Neuronal stem cell (in vitro differentiated cells): ENCODE measurements at regions not wholly inside any gene's neighbourhood (a gene's known extent, or its start where the extent isn't known, plus 50 kb on each side); places are given as distances from the start of the nearest gene placed in this dataset.

ENCODE experiments used
- DNase-seq: peaks from one replicate; pipeline ENCODE4 v3.0.0-alpha.2; 2013; ENCODE audit warnings: low spot score
- H2AFZ ChIP-seq: one replicate; pipeline ENCODE4 v1.6.1; 2013; ENCODE audit warnings: mild to moderate bottlenecking, low read length, inconsistent platforms
- H2AK5ac ChIP-seq: 2 replicates; pipeline ENCODE4 v1.6.1; 2013; ENCODE audit warnings: low read depth, mild to moderate bottlenecking, inconsistent platforms, low read length, moderate library complexity, mixed read lengths
- H2BK120ac ChIP-seq: 2 replicates; pipeline ENCODE4 v1.6.1; 2013; ENCODE audit warnings: low read depth, mild to moderate bottlenecking, inconsistent platforms, low read length, moderate library complexity, mixed read lengths
- H2BK12ac ChIP-seq: one replicate; pipeline ENCODE4 v1.6.1; 2013; ENCODE audit warnings: low read length, inconsistent platforms
- H2BK15ac ChIP-seq: 2 replicates; pipeline ENCODE4 v1.6.1; 2013; ENCODE audit warnings: mild to moderate bottlenecking, low read length, inconsistent platforms, mixed read lengths
- H2BK5ac ChIP-seq: one replicate; pipeline ENCODE4 v1.6.1; 2013; ENCODE audit warnings: inconsistent platforms, mild to moderate bottlenecking, low read length, moderate library complexity
- H3K14ac ChIP-seq: one replicate; pipeline ENCODE4 v1.6.1; 2013; ENCODE audit warnings: low read length, inconsistent platforms
- H3K18ac ChIP-seq: 2 replicates; pipeline ENCODE4 v1.6.1; 2013; ENCODE audit warnings: low read length, inconsistent platforms
- H3K23ac ChIP-seq: 2 replicates; pipeline ENCODE4 v1.6.1; 2013; ENCODE audit warnings: low read depth, mild to moderate bottlenecking, mixed read lengths, low read length, inconsistent platforms; ENCODE audit not compliant: poor library complexity
- H3K27ac ChIP-seq: replicated peaks from 3 replicates; pipeline ENCODE4 v1.5.1; 2013; ENCODE audit warnings: low read length, inconsistent platforms
- H3K27me3 ChIP-seq, 3 experiments: 2 replicates each; pipeline ENCODE4 v1.6.1; 2013; ENCODE audit warnings: low read length in 3 of 3, mild to moderate bottlenecking in 2 of 3, inconsistent platforms in 1 of 3, low read depth in 1 of 3, mixed read lengths in 1 of 3, moderate library complexity in 1 of 3; ENCODE audit not compliant: control insufficient read depth in 3 of 3, insufficient read depth in 3 of 3
- H3K36me3 ChIP-seq, 2 donors: replicated peaks in 1 of 2; 2 replicates each; pipeline ENCODE4 v1.6.1; 2013; ENCODE audit warnings: low read length in 2 of 2; ENCODE audit not compliant: control insufficient read depth in 2 of 2, insufficient read depth in 2 of 2
- H3K4ac ChIP-seq: 2 replicates; pipeline ENCODE4 v1.6.1; 2013; ENCODE audit warnings: inconsistent platforms, mild to moderate bottlenecking, low read length, moderate library complexity
- H3K4me1 ChIP-seq, 2 donors: 1 replicate in 1 of 2; 2 replicates in 1 of 2; pipeline ENCODE4 v1.6.1; 2013; ENCODE audit warnings: low read length in 2 of 2, low read depth in 1 of 2; ENCODE audit not compliant: control insufficient read depth in 2 of 2, insufficient read depth in 1 of 2
- H3K4me2 ChIP-seq: one replicate; pipeline ENCODE4 v1.6.1; 2013; ENCODE audit warnings: mild to moderate bottlenecking, low read length, inconsistent platforms; ENCODE audit not compliant: insufficient read depth, poor library complexity, severe bottlenecking
- H3K4me3 ChIP-seq, 2 donors: 2 replicates each; pipeline ENCODE4 v1.5.1; 2013; ENCODE audit warnings: low read length in 2 of 2, mild to moderate bottlenecking in 2 of 2, inconsistent platforms in 1 of 2, moderate library complexity in 1 of 2
- H3K79me1 ChIP-seq: one replicate; pipeline ENCODE4 v1.6.1; 2013; ENCODE audit warnings: low read depth, mild to moderate bottlenecking, inconsistent platforms, low read length, moderate library complexity
- H3K9ac ChIP-seq: one replicate; pipeline ENCODE4 v1.6.1; 2013; ENCODE audit warnings: mild to moderate bottlenecking, low read depth, low read length, inconsistent platforms; ENCODE audit not compliant: poor library complexity
- H3K9me3 ChIP-seq, 2 donors: replicated peaks in 1 of 2; 2 replicates each; pipeline versions ENCODE3 to v1.6.1; 2013; ENCODE audit warnings: low read length in 2 of 2, mild to moderate bottlenecking in 2 of 2, inconsistent platforms in 1 of 2, low read depth in 1 of 2, mixed read lengths in 1 of 2, moderate library complexity in 1 of 2; ENCODE audit not compliant: control insufficient read depth in 2 of 2, insufficient read depth in 1 of 2
- H4K8ac ChIP-seq: one replicate; pipeline ENCODE4 v1.6.1; 2013; ENCODE audit warnings: low read depth, mild to moderate bottlenecking, inconsistent platforms, low read length, moderate library complexity
- H4K91ac ChIP-seq: one replicate; pipeline ENCODE4 v1.6.1; 2013; ENCODE audit warnings: low read length, low read depth, mild to moderate bottlenecking, inconsistent platforms; ENCODE audit not compliant: poor library complexity
- WGBS, 2 donors: extraction: QIAGEN DNeasy Blood & Tissue Kit; methylation state at CpG; one replicate each; pipeline ENCODE4 v1.1.7; 2013; ENCODE audit warnings: missing lambda C conversion rate in 2 of 2, mixed read lengths in 1 of 2; ENCODE audit not compliant: insufficient read length in 2 of 2, insufficient replicate concordance in 1 of 2; ENCODE audit errors: extremely low coverage in 2 of 2; 5-methylcytosine and 5-hydroxymethylcytosine counted together

GRCh38 chr4:145234091-145234706 is 53.8 kb upstream of the OTUD4 start:
- Histone ChIP-seq H3K4me1 (no peaks in the 10 kb centered on the region), H3K18ac (no peak overlapping the region), H2BK120ac (no peak overlapping the region), H3K79me1 (no peaks in the 10 kb centered on the region), H3K27me3 (no peaks in the 10 kb centered on the region), H3K14ac (no peak overlapping the region), H2BK15ac (no peak overlapping the region), H2AK5ac (no peak overlapping the region), H2BK12ac (no peak overlapping the region), H3K4ac (no peak overlapping the region), H3K4me3 (no peak overlapping the region), H4K91ac (no peak overlapping the region), H3K9ac (no peak overlapping the region), H4K8ac (no peak overlapping the region), H2BK5ac (no peak overlapping the region), H3K9me3 (no peaks in the 10 kb centered on the region), H3K27ac (no peak overlapping the region), H3K36me3 (no peaks in the 10 kb centered on the region), H3K23ac (no peak overlapping the region), H3K4me2 (no peak overlapping the region), H2AFZ (no peak overlapping the region)
- peak; percentile 52 for DNase-seq
- WGBS, 2 donors: no CpG with 5 or more reads among the region's 1 CpG

DNA sequence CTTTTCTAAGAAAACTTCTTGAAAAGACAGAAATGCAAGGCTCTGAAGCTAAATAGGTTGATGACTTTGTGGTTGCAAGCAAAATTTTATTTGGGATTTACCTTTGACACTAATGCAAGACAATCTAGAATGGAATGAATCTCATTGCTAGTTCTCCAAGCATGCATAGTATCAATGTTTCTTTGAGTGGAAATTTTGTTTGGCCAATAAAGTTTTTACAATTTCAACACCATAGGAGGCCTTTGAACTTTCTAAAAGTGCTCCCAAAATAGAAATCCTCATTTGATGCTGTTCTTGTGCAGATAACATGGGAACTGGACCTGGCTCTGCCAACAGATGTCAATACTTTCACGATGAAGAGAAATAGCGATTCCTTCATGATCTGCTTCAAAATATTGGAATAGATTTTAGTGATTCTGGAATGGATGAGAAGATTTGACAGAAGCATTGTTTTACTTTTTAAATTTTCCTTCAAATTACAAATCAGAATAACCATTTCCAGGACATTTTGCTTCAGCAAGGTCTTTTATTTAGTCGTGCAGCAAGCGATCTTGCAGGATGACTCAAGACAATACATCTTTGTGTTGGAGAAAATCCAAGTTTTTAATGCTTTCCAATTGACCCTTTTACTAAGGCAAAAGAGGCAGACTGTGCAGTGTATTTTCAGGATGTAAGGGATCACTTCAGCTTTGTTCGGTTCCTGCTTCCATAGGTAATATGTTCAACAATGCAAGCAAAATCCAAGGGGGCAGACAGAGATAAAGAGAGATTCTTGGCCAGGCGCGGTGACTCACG is 51.7 kb upstream of the OTUD4 start:
- H3K79me1 ChIP-seq: no peaks in the 10 kb centered on the region
- H3K4me1 ChIP-seq: no peaks in the 10 kb centered on the region
- H3K9ac ChIP-seq: no peak overlapping the region
- no peak overlapping the region for H3K4me3 ChIP-seq
- no peak overlapping the region for H3K14ac ChIP-seq
- no peaks in the 10 kb centered on the region for H3K36me3 ChIP-seq
- no peak overlapping the region for H3K18ac ChIP-seq
- H2BK5ac ChIP-seq: no peak overlapping the region
- H3K27ac ChIP-seq: no peak overlapping the region
- H3K4ac ChIP-seq: no peak overlapping the region
- no peak overlapping the region for H2BK15ac ChIP-seq
- H4K8ac ChIP-seq: no peak overlapping the region
- H2BK120ac ChIP-seq: no peak overlapping the region
- no peak overlapping the region for H2AK5ac ChIP-seq
- peaks cover 0 to 3% of the 10 kb centered on the region in 2 donors for H3K9me3 ChIP-seq
- no peak overlapping the region for H3K23ac ChIP-seq
- H3K4me2 ChIP-seq: no peak overlapping the region
- DNase-seq: no peak
- H3K27me3 ChIP-seq: no peaks in the 10 kb centered on the region
- H2BK12ac ChIP-seq: no peak overlapping the region
- no peak overlapping the region for H4K91ac ChIP-seq
- no peak overlapping the region for H2AFZ ChIP-seq
- WGBS, 2 donors: no CpG with 5 or more reads among the region's 8 CpGs

DNA sequence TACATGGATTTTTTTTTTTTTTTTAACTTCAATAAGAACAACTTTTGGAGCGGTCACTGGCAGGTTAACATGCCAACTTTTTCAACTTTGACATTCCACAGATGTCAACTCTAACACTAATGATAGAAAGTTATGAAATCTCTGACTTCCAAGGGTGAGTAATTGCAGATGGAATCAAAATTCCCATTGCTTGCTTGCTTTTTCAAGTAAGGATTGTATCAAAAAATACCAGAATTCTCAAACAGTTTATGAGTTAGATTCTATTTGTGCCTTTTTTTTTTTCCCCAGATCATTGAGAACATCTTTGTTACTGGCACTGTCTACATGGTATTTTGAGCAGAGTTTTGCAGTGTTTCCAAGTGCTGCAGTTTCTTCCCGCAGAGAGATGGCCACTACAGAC is 50.3 kb upstream of the OTUD4 start:
- Histone ChIP-seq H3K18ac (no peak overlapping the region), H3K9me3 (peaks cover 0 to 3% of the 10 kb centered on the region in 2 donors), H4K8ac (no peak overlapping the region), H3K27ac (no peak overlapping the region), H3K36me3 (no peaks in the 10 kb centered on the region), H2AK5ac (no peak overlapping the region), H3K14ac (no peak overlapping the region), H2BK15ac (no peak overlapping the region), H4K91ac (no peak overlapping the region), H2BK12ac (no peak overlapping the region), H3K4me1 (no peaks in the 10 kb centered on the region), H3K4me3 (no peak overlapping the region), H3K79me1 (no peaks in the 10 kb centered on the region), H3K27me3 (no peaks in the 10 kb centered on the region), H3K4ac (no peak overlapping the region), H3K23ac (no peak overlapping the region), H2BK120ac (no peak overlapping the region), H3K9ac (no peak overlapping the region), H3K4me2 (no peak overlapping the region), H2AFZ (no peak overlapping the region), H2BK5ac (no peak overlapping the region)
- no CpG with 5 or more reads among the region's 2 CpGs for WGBS, 2 donors
- DNase-seq: no peak
